NCI-H2107 treated with DMSO at 0.1 percent for 48 hours (cell line): ENCODE measurements at regions not wholly inside any gene's neighbourhood (a gene's known extent, or its start where the extent isn't known, plus 50 kb on each side); places are given as distances from the start of the nearest gene placed in this dataset.

Experiments used
- DNase-seq: peaks from one replicate; lab custom pipeline; 2025; ENCODE audit not compliant: unreplicated experiment; lab: John Stamatoyannopoulos, UW

GRCh38 chr13:109671919-109672318, 114.5 kb downstream of the IRS2 start:
- no peak for DNase-seq

- no peak for DNase-seq
These were observed 115.6 kb downstream of the IRS2 start for GRCh38 chr13:109670776-109671175.

GRCh38 chr13:109669956-109670355, 116.4 kb downstream of the IRS2 start:
- no peak for DNase-seq

- DNase-seq = no peak
These were observed 117.2 kb downstream of the IRS2 start for GRCh38 chr13:109669234-109669612.

- no peak for DNase-seq
These were observed 117.8 kb downstream of the IRS2 start for GRCh38 chr13:109668433-109669233.

- DNase-seq = no peak
These were observed 118.5 kb downstream of the IRS2 start for GRCh38 chr13:109667807-109668291.

DNA sequence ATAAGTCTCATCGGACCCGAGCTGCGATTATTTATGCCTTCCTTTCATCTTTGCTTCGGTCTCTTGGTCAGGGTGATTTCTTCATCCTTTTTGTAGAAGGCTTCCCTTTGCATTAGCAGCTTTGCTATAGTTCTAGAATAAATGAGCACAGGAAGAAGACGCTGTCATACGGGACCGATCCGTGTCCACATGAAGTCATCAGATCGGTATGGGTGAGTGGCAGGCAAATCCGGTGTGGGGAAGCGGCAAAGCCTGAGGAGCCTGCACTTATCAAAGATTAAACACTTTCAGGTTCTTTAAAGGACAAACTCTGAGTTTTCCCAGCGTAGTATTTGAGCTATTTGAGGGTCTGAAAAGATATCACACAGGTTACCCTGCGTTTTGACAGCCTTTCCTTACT, 119.3 kb downstream of the IRS2 start:
- no peak for DNase-seq

GRCh38 chr13:109666656-109667055, 119.7 kb downstream of the IRS2 start:
- DNase-seq = no peak

GRCh38 chr13:109665781-109666249, 120.6 kb downstream of the IRS2 start:
- no peak for DNase-seq

DNA sequence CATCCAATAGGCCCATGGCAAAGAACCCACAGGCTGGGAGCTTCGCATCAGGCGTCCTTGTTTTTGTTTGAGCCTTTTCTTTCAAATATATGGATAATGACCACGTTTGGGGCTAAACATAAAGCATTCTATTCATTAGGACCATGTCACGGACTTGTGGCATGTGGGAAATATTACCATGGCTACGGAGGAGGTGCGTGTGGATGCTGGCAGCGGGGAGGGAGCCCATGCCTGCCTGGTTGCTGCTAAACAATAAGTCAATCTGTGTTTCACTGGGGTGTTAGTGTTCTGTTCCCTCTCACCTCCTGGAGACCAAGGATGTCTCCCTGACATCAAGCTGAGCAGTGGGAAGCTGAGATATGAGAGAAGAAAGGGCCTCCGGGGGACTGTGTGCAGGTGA, 121.1 kb downstream of the IRS2 start:
- no peak for DNase-seq

DNA sequence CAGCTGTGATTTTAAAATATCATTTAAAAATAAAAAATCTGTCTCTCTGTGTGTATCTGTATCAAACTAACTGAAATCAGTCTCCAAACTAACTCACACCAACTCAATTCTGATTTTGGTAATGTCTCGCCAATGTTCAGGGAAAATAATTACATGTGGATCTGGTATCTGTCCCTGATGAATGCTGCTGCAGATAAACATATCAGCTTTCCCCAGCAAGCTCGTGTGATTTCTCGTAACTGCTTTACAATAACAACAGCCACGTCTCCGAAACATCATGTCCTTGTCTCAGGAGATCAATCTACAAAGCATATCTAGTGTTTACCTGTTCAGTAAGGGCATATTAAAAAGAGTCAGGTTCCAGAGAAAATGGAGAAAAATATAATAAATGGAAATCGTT, 129.0 kb downstream of the IRS2 start:
- no peak for DNase-seq

- no peak for DNase-seq
These were observed 130.2 kb downstream of the IRS2 start for GRCh38 chr13:109656206-109656605.

- DNase-seq = no peak
These were observed 130.8 kb downstream of the IRS2 start for GRCh38 chr13:109655611-109656010.

DNA sequence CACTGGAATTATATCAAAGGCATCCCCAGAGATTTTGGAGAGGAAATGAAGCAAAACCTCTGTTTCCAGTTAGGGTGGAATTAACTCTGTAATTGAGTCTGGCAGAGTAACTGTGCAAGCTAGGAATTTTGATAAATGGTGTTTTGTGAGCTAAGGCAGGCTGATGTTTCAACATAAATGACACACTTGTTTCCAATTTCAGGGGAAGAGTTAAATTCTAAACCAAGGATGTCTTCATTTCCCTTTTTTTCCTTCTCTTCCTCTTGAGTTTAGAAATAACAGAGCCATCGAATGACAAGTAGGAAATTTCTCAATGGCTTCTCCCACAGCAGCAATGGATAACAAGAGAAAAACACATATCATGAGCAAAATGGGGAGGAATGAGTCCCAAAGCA, 131.2 kb downstream of the IRS2 start:
- no peak for DNase-seq

DNA sequence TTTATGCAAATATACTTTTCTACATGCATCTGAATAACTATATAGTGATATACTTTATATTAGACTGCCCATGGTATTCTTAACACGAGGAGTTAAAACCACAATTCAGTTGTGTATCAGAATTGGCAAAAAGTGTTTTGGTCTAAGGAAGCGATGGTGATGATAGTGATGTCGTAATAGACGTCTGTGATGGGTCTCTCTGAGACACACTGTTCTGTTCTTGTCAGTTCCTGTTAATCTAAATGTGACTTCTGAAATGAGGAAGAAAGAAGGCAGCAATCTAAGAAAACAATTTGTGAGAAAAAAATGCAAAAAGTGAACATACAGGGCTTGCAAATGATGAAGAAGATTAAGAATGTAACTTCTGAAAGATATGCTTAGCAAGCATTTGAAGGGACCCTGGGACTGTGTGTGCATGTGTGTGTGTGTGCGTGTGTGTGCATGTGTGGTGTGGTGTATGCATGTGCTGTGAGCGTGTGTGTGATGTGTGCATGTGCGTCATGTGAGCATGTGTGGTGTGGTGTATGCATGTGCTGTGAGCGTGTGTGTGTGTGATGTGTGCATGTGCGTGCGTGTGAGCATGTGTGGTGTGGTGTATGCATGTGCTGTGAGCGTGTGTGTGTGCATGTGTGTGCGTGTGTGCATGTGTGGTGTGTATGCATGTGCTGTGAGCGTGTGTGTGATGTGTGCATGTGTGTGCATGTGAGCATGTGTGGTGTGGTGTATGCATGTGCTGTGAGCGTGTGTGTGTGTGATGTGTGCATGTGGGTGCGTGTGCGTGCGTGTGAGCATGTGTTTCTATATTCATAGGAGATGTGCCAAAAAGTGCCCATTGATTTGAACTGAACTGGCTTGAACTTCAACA, 131.8 kb downstream of the IRS2 start:
- no peak for DNase-seq

DNA sequence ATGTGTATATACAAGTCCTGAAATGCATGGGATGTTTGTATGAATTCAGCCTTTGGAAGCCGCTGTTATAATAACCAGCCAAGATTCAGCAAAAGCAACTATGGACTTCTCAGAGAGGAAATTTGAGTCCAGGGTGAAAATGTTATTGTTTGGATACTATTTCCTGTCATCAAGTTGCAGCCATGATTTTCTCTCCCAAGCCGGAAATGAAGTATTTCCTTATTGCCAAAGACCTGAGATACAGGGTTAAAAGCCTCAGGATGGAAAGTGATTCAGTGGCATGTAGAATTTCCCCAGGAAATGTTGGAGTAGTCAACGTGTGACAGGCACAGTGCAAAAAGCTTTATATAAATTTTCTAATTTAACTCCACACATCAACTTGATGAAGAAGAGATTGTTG, 133.9 kb downstream of the IRS2 start:
- DNase-seq = no peak

- no peak for DNase-seq
These were observed 134.5 kb downstream of the IRS2 start for GRCh38 chr13:109651854-109652253.

DNA sequence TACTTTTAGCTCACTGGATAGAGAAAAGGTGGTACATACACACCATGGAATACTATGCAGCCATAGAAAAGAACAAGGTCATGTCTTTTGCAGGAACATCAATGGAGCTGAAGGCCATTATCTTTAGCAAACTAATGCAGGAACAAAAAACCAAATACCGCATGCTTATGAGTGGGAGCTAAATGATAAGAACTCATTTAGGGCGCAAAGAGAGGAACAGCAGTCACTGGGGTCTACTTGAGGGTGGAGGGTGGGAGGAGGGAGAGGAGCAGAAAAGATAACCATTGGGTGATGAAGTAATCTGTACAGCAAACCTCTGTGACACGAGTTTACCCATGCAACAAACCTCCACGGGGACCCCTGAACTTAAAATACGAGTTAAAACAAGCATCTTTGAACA, 135.1 kb downstream of the IRS2 start:
- DNase-seq = no peak

- no peak for DNase-seq
These were observed 135.5 kb downstream of the IRS2 start for GRCh38 chr13:109650861-109651260.

GRCh38 chr13:109649713-109650112, 136.7 kb downstream of the IRS2 start:
- no peak for DNase-seq

DNA sequence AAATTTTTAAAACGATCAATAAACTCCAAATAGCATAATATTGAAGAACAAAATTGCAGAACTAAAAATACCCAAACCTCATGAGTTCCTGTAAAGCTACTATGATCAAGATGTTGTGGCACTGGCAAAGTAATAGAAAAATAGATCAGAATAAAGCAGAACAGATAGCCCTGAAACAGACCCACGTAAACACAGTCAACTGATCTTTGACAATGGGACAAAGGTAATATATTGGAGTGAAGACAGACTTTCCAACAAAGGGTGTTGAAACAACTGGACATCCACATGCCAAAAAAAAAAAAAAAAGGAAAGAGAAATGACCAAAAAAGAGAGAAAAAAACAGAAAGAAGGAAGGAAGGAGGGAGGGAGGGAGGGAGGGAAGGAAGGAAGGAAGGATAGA, 138.7 kb downstream of the IRS2 start:
- no peak for DNase-seq

- DNase-seq = no peak
These were observed 139.3 kb downstream of the IRS2 start for GRCh38 chr13:109647053-109647452.
